ENCODE measurements at regions not wholly inside any gene's neighbourhood (a gene's known extent, or its start where the extent isn't known, plus 50 kb on each side); places are given as distances from the start of the nearest gene placed in this dataset.

DNA sequence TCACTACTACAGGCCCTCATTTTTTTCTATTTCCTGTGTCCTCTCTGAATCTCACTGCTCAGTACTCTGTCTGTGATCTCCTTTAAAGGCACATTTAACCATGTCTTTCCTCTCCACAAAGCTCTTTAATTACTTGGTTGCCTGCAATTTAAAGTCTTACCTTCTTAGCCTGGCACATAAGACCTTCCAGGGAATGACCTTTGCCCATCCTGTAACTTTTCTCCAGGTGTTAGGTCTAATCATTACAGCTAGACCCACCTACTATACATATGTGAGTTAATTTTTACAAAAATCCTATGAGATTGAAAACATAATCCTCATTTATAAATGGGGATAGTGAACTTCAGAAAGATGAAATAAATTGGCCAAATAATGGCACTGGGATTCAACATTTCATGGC lies 244.1 kb upstream of the RHOBTB1 start:
- H3K27ac Mint-ChIP-seq (ENCODE audit: unreplicated experiment): no peak overlapping the region
- BruUV-seq (replicated peaks): no TSS peak
- H3K9me3 Mint-ChIP-seq (ENCODE audit: low read depth, unreplicated experiment): peaks cover under 1% of the 10 kb centered on the region
- H3K4me1 Mint-ChIP-seq (ENCODE audit: low read depth, unreplicated experiment): no peaks in the 10 kb centered on the region
- intact Hi-C loops (cut with micrococcal nuclease; ENCODE audit: unreplicated experiment): no loop called here
- DNase-seq: no peak
- H3K27me3 Mint-ChIP-seq (ENCODE audit: unreplicated experiment): no peaks in the 10 kb centered on the region
- no peak overlapping the region for H3K4me3 Mint-ChIP-seq (ENCODE audit: low read depth, unreplicated experiment)
- TF ChIP-seq, protein P1, sequence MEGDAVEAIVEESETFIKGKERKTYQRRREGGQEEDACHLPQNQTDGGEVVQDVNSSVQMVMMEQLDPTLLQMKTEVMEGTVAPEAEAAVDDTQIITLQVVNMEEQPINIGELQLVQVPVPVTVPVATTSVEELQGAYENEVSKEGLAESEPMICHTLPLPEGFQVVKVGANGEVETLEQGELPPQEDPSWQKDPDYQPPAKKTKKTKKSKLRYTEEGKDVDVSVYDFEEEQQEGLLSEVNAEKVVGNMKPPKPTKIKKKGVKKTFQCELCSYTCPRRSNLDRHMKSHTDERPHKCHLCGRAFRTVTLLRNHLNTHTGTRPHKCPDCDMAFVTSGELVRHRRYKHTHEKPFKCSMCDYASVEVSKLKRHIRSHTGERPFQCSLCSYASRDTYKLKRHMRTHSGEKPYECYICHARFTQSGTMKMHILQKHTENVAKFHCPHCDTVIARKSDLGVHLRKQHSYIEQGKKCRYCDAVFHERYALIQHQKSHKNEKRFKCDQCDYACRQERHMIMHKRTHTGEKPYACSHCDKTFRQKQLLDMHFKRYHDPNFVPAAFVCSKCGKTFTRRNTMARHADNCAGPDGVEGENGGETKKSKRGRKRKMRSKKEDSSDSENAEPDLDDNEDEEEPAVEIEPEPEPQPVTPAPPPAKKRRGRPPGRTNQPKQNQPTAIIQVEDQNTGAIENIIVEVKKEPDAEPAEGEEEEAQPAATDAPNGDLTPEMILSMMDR (IDR thresholded peaks at IDR 0.05; ENCODE audit: unreplicated experiment): no peak
- no peaks in the 10 kb centered on the region for H3K36me3 Mint-ChIP-seq (ENCODE audit: insufficient read depth, unreplicated experiment)
- CTCF ChIA-PET: no interaction called here

DNA sequence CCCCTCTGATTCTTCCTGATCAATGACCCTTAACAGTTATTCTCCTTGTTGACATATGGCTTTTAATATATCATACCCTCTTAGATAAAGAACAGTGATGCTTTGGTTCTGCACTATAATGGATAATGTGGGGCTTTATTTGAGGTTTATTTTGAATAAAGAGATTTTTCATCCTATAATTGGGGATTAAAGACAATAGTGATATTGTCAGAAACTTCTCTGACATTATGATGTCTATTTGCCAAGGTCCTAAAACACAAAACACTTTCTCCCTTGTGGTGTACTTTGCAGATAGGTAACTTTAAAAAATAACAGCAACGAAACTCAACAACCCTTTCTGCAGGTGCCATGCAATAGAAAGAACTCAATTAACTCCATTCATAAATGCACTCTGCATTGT lies 243.6 kb upstream of the RHOBTB1 start:
- no peaks in the 10 kb centered on the region for H3K4me1 Mint-ChIP-seq (ENCODE audit: low read depth, unreplicated experiment)
- DNase-seq: no peak
- no peaks in the 10 kb centered on the region for H3K36me3 Mint-ChIP-seq (ENCODE audit: insufficient read depth, unreplicated experiment)
- CTCF ChIA-PET: no interaction called here
- TF ChIP-seq, protein P1 (IDR thresholded peaks at IDR 0.05; ENCODE audit: unreplicated experiment): no peak
- BruUV-seq (replicated peaks): no TSS peak
- no peaks in the 10 kb centered on the region for H3K27me3 Mint-ChIP-seq (ENCODE audit: unreplicated experiment)
- no peak overlapping the region for H3K27ac Mint-ChIP-seq (ENCODE audit: unreplicated experiment)
- no peak overlapping the region for H3K4me3 Mint-ChIP-seq (ENCODE audit: low read depth, unreplicated experiment)
- intact Hi-C loops (cut with micrococcal nuclease; ENCODE audit: unreplicated experiment): no loop called here
- H3K9me3 Mint-ChIP-seq (ENCODE audit: low read depth, unreplicated experiment): no peaks in the 10 kb centered on the region

DNA sequence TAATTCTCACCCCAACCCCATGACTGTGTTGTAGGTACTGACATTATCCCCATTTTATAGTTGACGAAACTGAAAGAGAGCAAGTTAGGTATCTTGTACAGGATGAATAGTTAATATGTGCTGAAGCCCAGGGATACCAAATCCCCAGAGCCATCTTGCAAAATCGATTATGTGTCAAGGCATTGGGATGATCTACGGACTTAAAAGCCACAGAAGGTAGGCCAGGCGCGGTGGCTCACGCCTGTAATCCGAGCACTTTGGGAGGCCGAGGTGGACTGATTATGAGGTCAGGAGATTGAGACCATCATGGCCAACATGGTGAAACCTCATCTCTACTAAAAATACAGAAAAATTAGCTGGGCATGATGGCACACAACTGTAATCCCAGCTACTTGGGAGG lies 242.4 kb upstream of the RHOBTB1 start:
- H3K36me3 Mint-ChIP-seq (ENCODE audit: insufficient read depth, unreplicated experiment): no peaks in the 10 kb centered on the region
- TF ChIP-seq, protein P1 (IDR thresholded peaks at IDR 0.05; ENCODE audit: unreplicated experiment): no peak
- no TSS peak for BruUV-seq (replicated peaks)
- H3K4me3 Mint-ChIP-seq (ENCODE audit: low read depth, unreplicated experiment): no peak overlapping the region
- no peak for DNase-seq
- no peaks in the 10 kb centered on the region for H3K9me3 Mint-ChIP-seq (ENCODE audit: low read depth, unreplicated experiment)
- no peaks in the 10 kb centered on the region for H3K27me3 Mint-ChIP-seq (ENCODE audit: unreplicated experiment)
- no peak overlapping the region for H3K27ac Mint-ChIP-seq (ENCODE audit: unreplicated experiment)
- no peaks in the 10 kb centered on the region for H3K4me1 Mint-ChIP-seq (ENCODE audit: low read depth, unreplicated experiment)
- intact Hi-C loops (cut with micrococcal nuclease; ENCODE audit: unreplicated experiment): no loop called here
- CTCF ChIA-PET: no interaction called here

DNA sequence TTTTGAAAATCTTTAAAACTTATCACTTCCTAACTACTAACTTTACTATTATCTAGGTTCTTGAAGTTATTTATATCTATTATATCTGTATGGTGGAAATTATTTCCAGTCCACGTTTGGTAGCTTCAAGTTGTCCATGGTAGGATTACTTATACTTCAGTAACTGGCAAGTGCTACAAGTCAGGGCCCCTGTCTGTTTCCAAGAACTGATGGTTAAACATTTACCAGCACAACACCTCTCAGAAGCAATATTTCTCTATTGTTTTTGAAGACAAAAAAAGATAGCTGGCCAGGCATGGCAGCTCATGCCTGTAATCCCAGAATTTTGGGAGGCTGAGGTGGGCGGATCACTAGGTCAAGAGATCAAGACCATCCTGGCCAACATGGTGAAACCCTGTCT lies 240.4 kb upstream of the RHOBTB1 start:
- no peak for DNase-seq
- no peaks in the 10 kb centered on the region for H3K4me1 Mint-ChIP-seq (ENCODE audit: low read depth, unreplicated experiment)
- TF ChIP-seq, protein P1 (IDR thresholded peaks at IDR 0.05; ENCODE audit: unreplicated experiment): no peak
- H3K27ac Mint-ChIP-seq (ENCODE audit: unreplicated experiment): no peak overlapping the region
- H3K4me3 Mint-ChIP-seq (ENCODE audit: low read depth, unreplicated experiment): no peak overlapping the region
- intact Hi-C loops (cut with micrococcal nuclease; ENCODE audit: unreplicated experiment): no loop called here
- no peaks in the 10 kb centered on the region for H3K9me3 Mint-ChIP-seq (ENCODE audit: low read depth, unreplicated experiment)
- no TSS peak for BruUV-seq (replicated peaks)
- CTCF ChIA-PET: no interaction called here
- H3K27me3 Mint-ChIP-seq (ENCODE audit: unreplicated experiment): no peaks in the 10 kb centered on the region
- H3K36me3 Mint-ChIP-seq (ENCODE audit: insufficient read depth, unreplicated experiment): no peaks in the 10 kb centered on the region

DNA sequence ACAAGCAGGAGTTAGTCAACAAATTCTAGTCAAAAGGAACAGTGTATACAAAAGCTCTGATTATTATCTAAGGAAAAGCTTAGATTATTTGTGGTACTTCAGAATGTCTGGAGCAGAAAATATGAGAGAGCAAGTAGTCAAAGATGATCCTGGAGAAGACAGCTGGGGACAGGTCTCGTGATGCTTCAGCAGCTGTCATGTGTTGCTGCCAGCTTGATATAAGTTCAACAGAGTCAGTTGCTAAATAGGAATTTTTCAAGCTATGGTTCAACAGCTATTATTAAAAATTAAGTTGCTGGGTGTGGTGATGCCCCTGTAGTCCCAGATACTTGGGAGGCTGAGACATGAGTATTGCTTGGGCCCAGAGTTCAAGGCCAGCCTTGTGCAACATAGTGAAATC lies 240.0 kb upstream of the RHOBTB1 start:
- CTCF ChIA-PET: no interaction called here
- no TSS peak for BruUV-seq (replicated peaks)
- intact Hi-C loops (cut with micrococcal nuclease; ENCODE audit: unreplicated experiment): no loop called here

More for the DNA sequence above, 240.0 kb upstream of the RHOBTB1 start:
- Mint-ChIP-seq H3K27ac (ENCODE audit: unreplicated experiment) (no peak overlapping the region), H3K9me3 (ENCODE audit: low read depth, unreplicated experiment) (no peaks in the 10 kb centered on the region), H3K4me3 (ENCODE audit: low read depth, unreplicated experiment) (no peak overlapping the region), H3K27me3 (ENCODE audit: unreplicated experiment) (no peaks in the 10 kb centered on the region), H3K36me3 (ENCODE audit: insufficient read depth, unreplicated experiment) (no peaks in the 10 kb centered on the region), H3K4me1 (ENCODE audit: low read depth, unreplicated experiment) (no peaks in the 10 kb centered on the region)
- no peak for DNase-seq
- TF ChIP-seq, protein P1 (IDR thresholded peaks at IDR 0.05; ENCODE audit: unreplicated experiment): no peak
